ENCODE measurements at regions not wholly inside any gene's neighbourhood (a gene's known extent, or its start where the extent isn't known, plus 50 kb on each side); places are given as distances from the start of the nearest gene placed in this dataset.

DNA sequence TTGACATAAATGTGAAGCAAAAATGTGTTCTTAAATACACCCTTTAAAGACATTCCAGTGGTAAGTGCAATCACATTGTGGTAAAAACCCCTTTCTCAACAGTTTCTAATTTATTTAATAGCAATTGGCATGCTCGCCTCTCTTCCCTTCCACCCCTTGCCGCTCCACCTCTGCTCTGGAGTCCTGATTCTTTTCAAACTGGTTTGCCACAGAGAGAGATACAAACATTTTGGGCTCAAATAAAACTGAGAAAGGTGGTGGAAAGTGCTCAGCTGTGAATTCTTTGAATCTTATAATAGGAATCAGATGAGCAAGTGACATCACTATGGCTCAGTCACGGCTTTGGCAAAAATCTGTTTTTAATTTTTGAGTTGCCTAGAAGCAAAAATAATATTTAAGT is 993.9 kb downstream of the GALC start:
- Mint-ChIP-seq H3K4me1 (no peaks in the 10 kb centered on the region), H3K4me3 (no peak overlapping the region), H3K9me3 (peaks cover 0 to 3% of the 10 kb centered on the region in 2 donors), H3K27ac (no peak overlapping the region), H3K27me3 (no peaks in the 10 kb centered on the region), H3K36me3 (no peaks in the 10 kb centered on the region)
- no peak for ATAC-seq (replicated peaks)
- no peak for DNase-seq

DNA sequence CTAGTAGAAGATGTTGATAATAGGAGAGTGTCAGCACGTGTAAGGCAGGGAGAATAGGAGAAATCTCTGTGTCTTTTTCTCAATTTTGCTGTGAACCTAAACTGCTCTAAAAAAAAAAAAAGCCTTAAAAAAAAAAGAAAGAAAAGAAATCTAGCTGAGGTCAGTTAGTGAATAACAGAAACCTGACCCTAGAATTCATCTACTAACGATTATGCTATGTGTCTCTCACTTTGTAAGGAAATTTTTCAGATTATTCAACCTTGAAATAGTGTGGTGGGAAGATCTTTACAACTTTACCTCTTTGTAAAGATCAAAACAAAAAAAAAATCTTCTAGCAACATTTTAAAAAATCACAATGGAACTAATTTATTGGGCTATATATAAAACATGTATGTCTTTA is 995.7 kb downstream of the GALC start:
- no peak overlapping the region for H3K27ac Mint-ChIP-seq
- no peak for DNase-seq
- no peak overlapping the region for H3K4me3 Mint-ChIP-seq
- ATAC-seq (replicated peaks) = no peak
- no peaks in the 10 kb centered on the region for H3K27me3 Mint-ChIP-seq
- no peaks in the 10 kb centered on the region for H3K4me1 Mint-ChIP-seq
- H3K36me3 Mint-ChIP-seq = no peaks in the 10 kb centered on the region
- peaks cover 0 to 3% of the 10 kb centered on the region in 2 donors for H3K9me3 Mint-ChIP-seq

DNA sequence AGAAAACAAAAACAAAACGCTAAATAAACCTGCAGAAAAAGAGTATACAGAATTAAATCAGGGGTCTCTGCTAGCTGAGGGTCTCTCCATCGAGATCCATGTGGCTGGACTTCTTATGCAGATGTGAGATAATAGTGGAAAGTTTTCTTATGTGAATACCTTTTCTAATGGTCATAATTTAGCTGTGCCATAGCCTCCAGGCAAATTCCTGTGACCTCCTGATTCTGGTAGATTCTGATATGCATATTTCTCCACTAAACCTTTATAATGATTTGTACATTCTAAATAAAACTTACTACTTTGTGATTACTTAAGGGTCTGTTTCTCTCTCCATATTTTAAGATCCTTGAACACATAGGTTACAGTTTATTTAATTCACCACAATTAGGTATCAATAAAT is 1002.6 kb downstream of the GALC start:
- Mint-ChIP-seq H3K27ac (no peak overlapping the region), H3K4me1 (no peaks in the 10 kb centered on the region), H3K4me3 (no peak overlapping the region), H3K9me3 (peaks cover 3% of the 10 kb centered on the region in 2 donors), H3K27me3 (no peaks in the 10 kb centered on the region), H3K36me3 (no peaks in the 10 kb centered on the region)
- ATAC-seq (replicated peaks) (no peak), DNase-seq (no peak)

DNA sequence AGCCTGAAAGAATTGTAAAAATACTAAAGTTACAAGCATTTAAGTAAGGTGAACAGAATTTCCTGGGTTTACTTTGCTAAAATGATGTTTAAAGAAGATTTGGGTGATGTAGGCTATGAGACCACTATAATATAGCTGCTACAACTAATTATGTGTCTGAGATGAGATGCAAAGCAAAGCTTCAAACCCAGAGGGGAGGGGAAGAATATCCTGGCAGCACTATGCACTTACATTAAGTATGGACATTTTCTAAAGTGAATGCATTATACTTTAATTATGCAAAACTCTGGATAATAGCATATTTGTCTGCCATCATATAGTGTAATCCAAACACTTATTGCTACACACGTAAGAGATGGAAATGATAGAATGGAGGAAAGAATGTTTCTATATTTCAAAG is 1003.7 kb downstream of the GALC start:
- peaks cover 3 to 4% of the 10 kb centered on the region in 2 donors for H3K9me3 Mint-ChIP-seq

DNA sequence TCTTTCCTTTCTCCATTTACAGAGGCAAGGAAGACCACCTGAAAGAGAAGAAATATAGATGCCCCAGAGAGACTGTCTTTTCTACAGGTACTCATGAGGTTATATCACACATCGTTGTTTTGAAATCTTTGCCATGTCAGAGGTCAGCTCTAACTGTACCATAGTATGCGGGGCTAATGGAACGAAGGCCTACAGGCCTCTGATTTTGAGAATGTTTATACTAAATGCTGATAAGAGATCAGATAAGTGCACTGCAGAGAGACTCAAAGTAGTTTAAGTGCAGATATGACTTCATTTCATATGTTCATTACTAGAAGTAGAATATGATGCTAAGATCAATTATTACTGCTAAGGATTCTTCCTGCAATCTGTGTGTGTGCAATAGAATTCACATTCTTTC is 1005.0 kb downstream of the GALC start:
- Mint-ChIP-seq H3K36me3 (no peaks in the 10 kb centered on the region), H3K9me3 (peaks cover 3 to 4% of the 10 kb centered on the region in 2 donors), H3K27ac (no peak overlapping the region), H3K4me3 (no peak overlapping the region), H3K4me1 (no peaks in the 10 kb centered on the region), H3K27me3 (no peaks in the 10 kb centered on the region)
- ATAC-seq (replicated peaks) (no peak), DNase-seq (no peak)

More for the DNA sequence above, 1003.7 kb downstream of the GALC start:
- ATAC-seq (replicated peaks) = no peak
- no peak overlapping the region for H3K4me3 Mint-ChIP-seq
- H3K27ac Mint-ChIP-seq = no peak overlapping the region
- H3K4me1 Mint-ChIP-seq = no peaks in the 10 kb centered on the region
- no peaks in the 10 kb centered on the region for H3K27me3 Mint-ChIP-seq
- no peaks in the 10 kb centered on the region for H3K36me3 Mint-ChIP-seq
- DNase-seq = no peak

DNA sequence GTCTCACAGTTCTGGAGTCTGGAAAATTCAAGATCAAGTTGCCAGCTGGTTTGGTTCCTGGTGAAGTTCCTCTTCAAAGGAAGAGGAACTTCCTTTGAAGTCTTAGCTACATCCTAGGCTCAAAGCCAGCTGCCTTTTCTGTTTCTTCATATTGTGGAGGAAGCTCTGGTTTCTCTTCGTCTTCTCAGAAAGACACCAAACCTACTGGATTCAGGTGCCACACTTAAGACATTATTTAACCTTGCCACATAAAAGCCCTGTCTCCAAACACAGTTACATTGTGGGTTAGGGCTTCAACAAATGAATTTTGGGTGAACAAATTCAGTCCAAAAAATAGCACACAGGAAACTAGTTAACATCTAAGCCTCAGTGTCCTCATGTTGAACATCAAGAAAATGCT is 1019.8 kb downstream of the GALC start:
- Mint-ChIP-seq H3K27ac (no peak overlapping the region), H3K27me3 (no peaks in the 10 kb centered on the region), H3K9me3 (peaks cover 20 to 27% of the 10 kb centered on the region in 2 donors), H3K4me3 (no peak overlapping the region), H3K4me1 (no peaks in the 10 kb centered on the region), H3K36me3 (peaks cover 0 to 3% of the 10 kb centered on the region in 2 donors)
- DNase-seq (no peak), ATAC-seq (replicated peaks) (no peak)

GRCh38 chr14:86971292-86971691 is 1021.7 kb downstream of the GALC start:
- Mint-ChIP-seq H3K27ac (no peak overlapping the region), H3K4me1 (no peaks in the 10 kb centered on the region), H3K4me3 (no peak overlapping the region), H3K27me3 (no peaks in the 10 kb centered on the region), H3K9me3 (peaks cover 12 to 29% of the 10 kb centered on the region in 2 donors), H3K36me3 (peaks cover 0 to 3% of the 10 kb centered on the region in 2 donors)
- DNase-seq (no peak), ATAC-seq (replicated peaks) (no peak)

DNA sequence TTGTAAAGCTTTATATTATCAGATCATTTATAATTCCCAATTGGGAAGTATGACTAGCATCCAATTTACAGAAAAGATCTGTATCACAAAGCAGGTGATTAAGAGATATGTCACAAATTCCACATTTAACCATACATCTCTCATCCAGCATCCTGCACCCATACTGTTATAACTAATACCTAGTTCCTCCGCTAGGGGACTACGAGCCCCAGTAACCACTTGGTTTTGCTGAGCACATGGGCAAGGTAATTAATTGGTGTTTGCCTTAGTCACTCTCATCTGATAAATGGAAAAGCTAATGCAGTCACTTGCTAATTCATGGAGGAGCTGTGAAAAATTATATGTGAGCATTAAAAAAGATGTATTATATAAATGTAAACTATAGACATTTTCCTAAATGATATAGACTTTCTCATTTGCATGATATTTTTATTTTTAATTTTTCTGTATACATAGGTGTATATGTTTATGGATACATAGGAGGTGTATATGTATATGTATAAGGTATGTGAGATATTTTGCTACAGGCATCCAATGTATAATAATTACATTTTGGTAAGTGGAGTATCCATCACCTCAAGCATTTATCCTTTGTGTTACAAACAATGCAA is 1031.8 kb downstream of the GALC start:
- ATAC-seq (replicated peaks) = no peak
- Mint-ChIP-seq H3K27ac (no peak overlapping the region), H3K36me3 (no peaks in the 10 kb centered on the region), H3K9me3 (peaks cover 12 to 13% of the 10 kb centered on the region in 2 donors), H3K4me3 (no peak overlapping the region), H3K4me1 (no peaks in the 10 kb centered on the region), H3K27me3 (no peaks in the 10 kb centered on the region)
- no peak for DNase-seq

DNA sequence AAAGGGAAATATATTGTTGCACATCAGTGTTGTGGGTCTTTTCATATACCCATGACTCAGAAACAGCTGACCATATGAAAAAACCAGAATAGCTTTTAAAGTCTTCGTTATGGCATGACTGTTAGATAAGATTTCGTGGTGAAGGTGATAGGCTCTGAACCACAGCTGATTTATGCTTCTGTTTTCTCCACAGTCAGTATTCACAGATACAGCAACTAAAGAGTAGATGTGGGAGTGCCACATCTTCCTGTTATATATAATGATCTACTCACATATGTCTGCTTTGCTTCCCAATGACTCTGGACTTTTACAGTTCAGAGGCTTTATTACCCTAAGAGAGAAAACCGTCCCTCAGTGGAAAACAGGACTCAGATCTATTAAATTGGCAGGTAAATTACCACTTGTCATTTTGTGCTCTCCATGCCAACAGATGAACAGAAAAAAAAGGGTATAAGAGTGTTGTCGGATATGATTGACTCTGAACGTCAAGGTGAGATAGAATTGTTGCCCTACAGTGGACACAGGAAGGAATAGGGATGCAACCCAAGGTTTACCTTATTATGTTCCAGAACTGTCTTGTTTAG is 1037.1 kb downstream of the GALC start:
- no peak overlapping the region for H3K4me3 Mint-ChIP-seq
- no peaks in the 10 kb centered on the region for H3K4me1 Mint-ChIP-seq
- DNase-seq (no peak), ATAC-seq (replicated peaks) (no peak)
- H3K27ac Mint-ChIP-seq = no peak overlapping the region
- no peaks in the 10 kb centered on the region for H3K27me3 Mint-ChIP-seq
- H3K36me3 Mint-ChIP-seq = no peaks in the 10 kb centered on the region
- H3K9me3 Mint-ChIP-seq = peaks cover 0 to 6% of the 10 kb centered on the region in 2 donors

DNA sequence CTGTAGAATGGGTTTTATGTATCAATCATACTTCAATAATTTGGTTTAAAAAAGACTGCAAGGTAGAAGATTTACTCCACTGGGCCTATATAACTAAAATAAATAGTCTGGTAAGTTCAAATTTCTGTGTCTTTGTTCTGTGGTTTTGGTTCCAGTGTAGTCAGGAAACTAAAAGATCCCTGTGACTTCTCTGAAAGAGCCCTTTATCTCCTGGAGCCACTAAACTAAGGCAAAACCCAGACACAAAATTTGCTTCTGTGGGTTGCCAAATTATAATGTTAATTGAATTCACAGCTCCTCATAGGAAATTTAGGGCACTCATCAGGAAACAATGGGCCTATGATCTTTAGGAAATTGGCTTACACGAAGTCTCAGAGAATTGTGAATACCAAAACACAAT is 1038.4 kb downstream of the GALC start:
- no peaks in the 10 kb centered on the region for H3K27me3 Mint-ChIP-seq
- no peak overlapping the region for H3K4me3 Mint-ChIP-seq
- H3K9me3 Mint-ChIP-seq = peaks cover 0 to 3% of the 10 kb centered on the region in 2 donors
- H3K27ac Mint-ChIP-seq = no peak overlapping the region
- no peak for DNase-seq
- ATAC-seq (replicated peaks) = no peak
- no peaks in the 10 kb centered on the region for H3K4me1 Mint-ChIP-seq
- H3K36me3 Mint-ChIP-seq = no peaks in the 10 kb centered on the region

- Mint-ChIP-seq H3K9me3 (peaks cover 0 to 2% of the 10 kb centered on the region in 2 donors), H3K4me3 (no peak overlapping the region), H3K4me1 (no peaks in the 10 kb centered on the region), H3K36me3 (no peaks in the 10 kb centered on the region), H3K27ac (no peak overlapping the region), H3K27me3 (no peaks in the 10 kb centered on the region)
- DNase-seq (no peak), ATAC-seq (replicated peaks) (no peak)
Observed at GRCh38 chr14:86946446-86946845, 1046.5 kb downstream of the GALC start.

GRCh38 chr14:86944434-86944833 is 1048.5 kb downstream of the GALC start:
- H3K36me3 Mint-ChIP-seq = no peaks in the 10 kb centered on the region
- H3K9me3 Mint-ChIP-seq = peaks cover 0 to 4% of the 10 kb centered on the region in 2 donors
- DNase-seq = no peak
- H3K27me3 Mint-ChIP-seq = no peaks in the 10 kb centered on the region
- H3K4me3 Mint-ChIP-seq = no peak overlapping the region
- no peak overlapping the region for H3K27ac Mint-ChIP-seq
- no peak for ATAC-seq (replicated peaks)
- H3K4me1 Mint-ChIP-seq = no peaks in the 10 kb centered on the region

GRCh38 chr14:86943391-86944365 is 1049.3 kb downstream of the GALC start:
- no peak for DNase-seq
- Mint-ChIP-seq H3K27ac (no peak overlapping the region), H3K9me3 (peaks cover 0 to 5% of the 10 kb centered on the region in 2 donors), H3K27me3 (no peaks in the 10 kb centered on the region), H3K4me1 (no peaks in the 10 kb centered on the region), H3K4me3 (no peak overlapping the region), H3K36me3 (no peaks in the 10 kb centered on the region)
- no peak for ATAC-seq (replicated peaks)

- ATAC-seq (replicated peaks) (no peak), DNase-seq (no peak)
- H3K27ac Mint-ChIP-seq = no peak overlapping the region
- no peaks in the 10 kb centered on the region for H3K4me1 Mint-ChIP-seq
- H3K4me3 Mint-ChIP-seq = no peak overlapping the region
- H3K27me3 Mint-ChIP-seq = no peaks in the 10 kb centered on the region
- H3K9me3 Mint-ChIP-seq = peaks cover 0 to 5% of the 10 kb centered on the region in 2 donors
- no peaks in the 10 kb centered on the region for H3K36me3 Mint-ChIP-seq
Observed at GRCh38 chr14:86942936-86943335, 1050.0 kb downstream of the GALC start.

- Mint-ChIP-seq H3K27ac (no peak overlapping the region), H3K36me3 (no peaks in the 10 kb centered on the region), H3K4me3 (no peak overlapping the region), H3K4me1 (no peaks in the 10 kb centered on the region), H3K9me3 (peaks cover 0 to 4% of the 10 kb centered on the region in 2 donors), H3K27me3 (no peaks in the 10 kb centered on the region)
- ATAC-seq (replicated peaks) = no peak
- no peak for DNase-seq
Observed at GRCh38 chr14:86940106-86940505, 1052.9 kb downstream of the GALC start.
